ENCODE measurements at regions not wholly inside any gene's neighbourhood (a gene's known extent, or its start where the extent isn't known, plus 50 kb on each side); places are given as distances from the start of the nearest gene placed in this dataset.
"Not testable (repeated sequence)": the region's sequence is repeated elsewhere in the genome, so short reads cannot be mapped to it uniquely, and the experiment has no call there.

- H3K36me3 Mint-ChIP-seq; H3K27me3 Mint-ChIP-seq; H3K4me3 Mint-ChIP-seq; H3K9me3 Mint-ChIP-seq; H3K27ac Mint-ChIP-seq; H3K4me1 Mint-ChIP-seq; DNase-seq; ATAC-seq (replicated peaks): not testable (repeated sequence)
These were observed 95.6 kb upstream of the SPAG17 start for GRCh38 chr1:118280656-118281055.

GRCh38 chr1:118275472-118276115 is 90.6 kb upstream of the SPAG17 start:
- DNase-seq (no peak), ATAC-seq (replicated peaks) (no peak)
- no peaks in the 10 kb centered on the region for H3K27me3 Mint-ChIP-seq
- H3K4me3 Mint-ChIP-seq, result no peak overlapping the region
- no peaks in the 10 kb centered on the region for H3K36me3 Mint-ChIP-seq
- H3K4me1 Mint-ChIP-seq, result no peaks in the 10 kb centered on the region
- H3K27ac Mint-ChIP-seq, result no peak overlapping the region
- H3K9me3 Mint-ChIP-seq, result no peaks in the 10 kb centered on the region

GRCh38 chr1:118272884-118273283 is 87.9 kb upstream of the SPAG17 start:
- no peaks in the 10 kb centered on the region for H3K9me3 Mint-ChIP-seq
- no peak overlapping the region for H3K4me3 Mint-ChIP-seq
- H3K4me1 Mint-ChIP-seq, result no peaks in the 10 kb centered on the region
- no peaks in the 10 kb centered on the region for H3K36me3 Mint-ChIP-seq
- H3K27me3 Mint-ChIP-seq, result no peaks in the 10 kb centered on the region
- H3K27ac Mint-ChIP-seq, result no peak overlapping the region
- no peak for DNase-seq
- ATAC-seq (replicated peaks), result no peak

- H3K27me3 Mint-ChIP-seq, result no peaks in the 10 kb centered on the region
- no peaks in the 10 kb centered on the region for H3K9me3 Mint-ChIP-seq
- H3K27ac Mint-ChIP-seq, result no peak overlapping the region
These were observed 86.9 kb upstream of the SPAG17 start for GRCh38 chr1:118271883-118272282.

GRCh38 chr1:118269598-118269997 is 84.6 kb upstream of the SPAG17 start:
- no peak overlapping the region for H3K27ac Mint-ChIP-seq
- no peak overlapping the region for H3K4me3 Mint-ChIP-seq
- ATAC-seq (replicated peaks), result no peak
- no peaks in the 10 kb centered on the region for H3K36me3 Mint-ChIP-seq
- no peaks in the 10 kb centered on the region for H3K27me3 Mint-ChIP-seq
- no peak for DNase-seq
- H3K4me1 Mint-ChIP-seq, result no peaks in the 10 kb centered on the region
- no peaks in the 10 kb centered on the region for H3K9me3 Mint-ChIP-seq

More at GRCh38 chr1:118271883-118272282, 86.9 kb upstream of the SPAG17 start:
- Mint-ChIP-seq H3K4me1 (no peaks in the 10 kb centered on the region), H3K4me3 (no peak overlapping the region), H3K36me3 (no peaks in the 10 kb centered on the region)
- DNase-seq (no peak), ATAC-seq (replicated peaks) (no peak)

GRCh38 chr1:118266436-118266835 is 81.4 kb upstream of the SPAG17 start:
- Mint-ChIP-seq H3K27ac (no peak overlapping the region), H3K4me1 (no peaks in the 10 kb centered on the region), H3K36me3 (no peaks in the 10 kb centered on the region), H3K4me3 (no peak overlapping the region), H3K27me3 (no peaks in the 10 kb centered on the region), H3K9me3 (no peaks in the 10 kb centered on the region)
- DNase-seq (no peak), ATAC-seq (replicated peaks) (no peak)

- DNase-seq, result no peak
- H3K4me1 Mint-ChIP-seq, result no peaks in the 10 kb centered on the region
- no peak for ATAC-seq (replicated peaks)
- no peaks in the 10 kb centered on the region for H3K27me3 Mint-ChIP-seq
- H3K4me3 Mint-ChIP-seq, result no peak overlapping the region
- peaks cover 0 to 3% of the 10 kb centered on the region in 2 donors for H3K9me3 Mint-ChIP-seq
- no peaks in the 10 kb centered on the region for H3K36me3 Mint-ChIP-seq
- no peak overlapping the region for H3K27ac Mint-ChIP-seq
These were observed 79.3 kb upstream of the SPAG17 start for GRCh38 chr1:118264343-118264742.

- DNase-seq, result no peak
- H3K27me3 Mint-ChIP-seq, result no peaks in the 10 kb centered on the region
- H3K36me3 Mint-ChIP-seq, result no peaks in the 10 kb centered on the region
- no peak for ATAC-seq (replicated peaks)
- H3K9me3 Mint-ChIP-seq, result peaks cover 3 to 8% of the 10 kb centered on the region in 2 donors
- no peak overlapping the region for H3K27ac Mint-ChIP-seq
- no peaks in the 10 kb centered on the region for H3K4me1 Mint-ChIP-seq
- H3K4me3 Mint-ChIP-seq, result no peak overlapping the region
These were observed 77.8 kb upstream of the SPAG17 start for GRCh38 chr1:118262865-118263264.

- DNase-seq (no peak), ATAC-seq (replicated peaks) (no peak)
- no peaks in the 10 kb centered on the region for H3K27me3 Mint-ChIP-seq
- H3K4me1 Mint-ChIP-seq, result no peaks in the 10 kb centered on the region
- no peak overlapping the region for H3K4me3 Mint-ChIP-seq
- no peaks in the 10 kb centered on the region for H3K36me3 Mint-ChIP-seq
- no peak overlapping the region for H3K27ac Mint-ChIP-seq
- H3K9me3 Mint-ChIP-seq, result peaks cover 3 to 8% of the 10 kb centered on the region in 2 donors
These were observed 73.9 kb upstream of the SPAG17 start for GRCh38 chr1:118258975-118259374.

- H3K27ac Mint-ChIP-seq, result no peak overlapping the region
- ATAC-seq (replicated peaks) (no peak), DNase-seq (no peak)
- no peaks in the 10 kb centered on the region for H3K36me3 Mint-ChIP-seq
- no peaks in the 10 kb centered on the region for H3K27me3 Mint-ChIP-seq
- H3K4me1 Mint-ChIP-seq, result no peaks in the 10 kb centered on the region
- H3K9me3 Mint-ChIP-seq, result peaks cover 3 to 8% of the 10 kb centered on the region in 2 donors
- H3K4me3 Mint-ChIP-seq, result no peak overlapping the region
These were observed 72.9 kb upstream of the SPAG17 start for GRCh38 chr1:118257946-118258345.

- Mint-ChIP-seq H3K27ac (no peak overlapping the region), H3K36me3 (no peaks in the 10 kb centered on the region), H3K4me3 (no peak overlapping the region), H3K4me1 (no peaks in the 10 kb centered on the region), H3K9me3 (peaks cover 3 to 5% of the 10 kb centered on the region in 2 donors), H3K27me3 (no peaks in the 10 kb centered on the region)
- no peak for DNase-seq
- ATAC-seq (replicated peaks), result no peak
These were observed 69.7 kb upstream of the SPAG17 start for GRCh38 chr1:118254491-118255425.

- Mint-ChIP-seq H3K36me3 (no peaks in the 10 kb centered on the region), H3K4me3 (no peak overlapping the region), H3K27ac (no peak overlapping the region), H3K4me1 (no peaks in the 10 kb centered on the region), H3K27me3 (no peaks in the 10 kb centered on the region), H3K9me3 (peaks cover 3 to 4% of the 10 kb centered on the region in 2 donors)
- ATAC-seq (replicated peaks) (no peak), DNase-seq (no peak)
These were observed 69.0 kb upstream of the SPAG17 start for GRCh38 chr1:118254001-118254400.

GRCh38 chr1:118253053-118253915 is 68.3 kb upstream of the SPAG17 start:
- DNase-seq (no peak), ATAC-seq (replicated peaks) (no peak)
- H3K27me3 Mint-ChIP-seq, result no peaks in the 10 kb centered on the region
- H3K4me1 Mint-ChIP-seq, result no peaks in the 10 kb centered on the region
- H3K4me3 Mint-ChIP-seq, result no peak overlapping the region
- no peak overlapping the region for H3K27ac Mint-ChIP-seq
- H3K36me3 Mint-ChIP-seq, result no peaks in the 10 kb centered on the region
- H3K9me3 Mint-ChIP-seq, result no peaks in the 10 kb centered on the region

- H3K27ac Mint-ChIP-seq, result no peak overlapping the region
- H3K27me3 Mint-ChIP-seq, result no peaks in the 10 kb centered on the region
- no peak overlapping the region for H3K4me3 Mint-ChIP-seq
- H3K9me3 Mint-ChIP-seq, result no peaks in the 10 kb centered on the region
- H3K36me3 Mint-ChIP-seq, result no peaks in the 10 kb centered on the region
- ATAC-seq (replicated peaks) (no peak), DNase-seq (no peak)
- H3K4me1 Mint-ChIP-seq, result no peaks in the 10 kb centered on the region
These were observed 67.6 kb upstream of the SPAG17 start for GRCh38 chr1:118252624-118253023.
